H1 (cell line): ENCODE measurements at regions not wholly inside any gene's neighbourhood (a gene's known extent, or its start where the extent isn't known, plus 50 kb on each side); places are given as distances from the start of the nearest gene placed in this dataset.

Experiments
- CTCF ChIA-PET: fragments of 300-600 bp; sonication (Branson Sonifier 250); formaldehyde crosslinking; loops from one replicate; lab custom pipeline; 2021; ENCODE audit not compliant: partially characterized antibody; lab: Charles Lee
- POLR2A ChIA-PET: fragments of 300-600 bp; sonication (Branson Sonifier 250); formaldehyde crosslinking; loops from one replicate; lab custom pipeline; 2021; ENCODE audit warnings: inconsistent platforms; ENCODE audit not compliant: partially characterized antibody; lab: Charles Lee
- DNase-seq, 2 experiments: peaks; one replicate each; pipeline versions ENCODE4 v3.0.0 to v3.0.0-alpha.2; 2010 to 2022; ENCODE audit warnings: low spot score in 2 of 2, low read depth in 1 of 2, mixed read lengths in 1 of 2
- FAIRE-seq: peaks from 2 replicates; lab custom pipeline; 2011; peaks lifted over from hg19 to GRCh38; lab: Jason Lieb, UNC
- H2AFZ ChIP-seq: 2 replicates; pipeline ENCODE4 v1.8.1; 2012; ENCODE audit warnings: low read length, inconsistent platforms
- H2AK5ac ChIP-seq: 2 replicates; pipeline ENCODE4 v1.6.1; 2013; ENCODE audit warnings: low read depth, low read length
- H2BK120ac ChIP-seq: replicated peaks from 2 replicates; pipeline ENCODE3; 2013; ENCODE audit warnings: low read depth, low read length, inconsistent platforms
- H2BK12ac ChIP-seq: 2 replicates; pipeline ENCODE4 v1.6.1; 2013; ENCODE audit warnings: low read depth, low read length
- H2BK15ac ChIP-seq: 2 replicates; pipeline ENCODE4 v1.6.1; 2013; ENCODE audit warnings: low read length
- H2BK20ac ChIP-seq: 2 replicates; pipeline ENCODE4 v1.6.1; 2013; ENCODE audit warnings: low read length
- H2BK5ac ChIP-seq: 2 replicates; pipeline ENCODE4 v1.6.1; 2013; ENCODE audit warnings: low read depth, low read length
- H3K14ac ChIP-seq: 2 replicates; pipeline ENCODE4 v1.6.1; 2013; ENCODE audit warnings: inconsistent platforms; ENCODE audit not compliant: insufficient read length
- H3K18ac ChIP-seq: 2 replicates; pipeline ENCODE4 v1.6.1; 2013; ENCODE audit warnings: low read length; ENCODE audit errors: extremely low read depth
- H3K23ac ChIP-seq: 2 replicates; pipeline ENCODE4 v1.6.1; 2013; ENCODE audit warnings: inconsistent platforms; ENCODE audit not compliant: insufficient read length
- H3K23me2 ChIP-seq: 2 replicates; pipeline ENCODE4 v1.6.1; 2013; ENCODE audit warnings: low read depth, low read length
- H3K27ac ChIP-seq: 2 replicates; pipeline ENCODE4 v1.6.1; 2011; ENCODE audit warnings: low read depth, low read length, inconsistent platforms
- H3K27me3 ChIP-seq, 4 experiments: replicated peaks in 1 of 4; 1 replicate in 1 of 4; 2 replicates in 3 of 4; pipeline versions ENCODE4 v1.6.1 to v1.8.1; 2011 to 2013; ENCODE audit warnings: low read length in 3 of 4, mild to moderate bottlenecking in 3 of 4, inconsistent platforms in 2 of 4, mixed read lengths in 2 of 4, moderate library complexity in 1 of 4; ENCODE audit not compliant: control insufficient read depth in 3 of 4, insufficient read depth in 3 of 4; ENCODE audit errors: extremely low read depth in 1 of 4
- H3K36me3 ChIP-seq, 4 experiments: 2 replicates each; pipeline versions ENCODE4 v1.6.1 to v1.8.1; 2011 to 2013; ENCODE audit warnings: mild to moderate bottlenecking in 4 of 4, low read length in 3 of 4, moderate library complexity in 2 of 4, control low read depth in 1 of 4, inconsistent platforms in 1 of 4; ENCODE audit not compliant: insufficient read depth in 4 of 4, control insufficient read depth in 2 of 4
- H3K4ac ChIP-seq: replicated peaks from 2 replicates; pipeline ENCODE3; 2013; ENCODE audit warnings: low read length, low read depth, mixed read lengths, inconsistent platforms; ENCODE audit not compliant: insufficient read length
- H3K4me1 ChIP-seq, 4 experiments: replicated peaks in 1 of 4; 1 replicate in 1 of 4; 2 replicates in 3 of 4; pipeline versions ENCODE4 v1.6.1 to v1.8.1; 2011 to 2013; ENCODE audit warnings: low read length in 3 of 4, inconsistent platforms in 2 of 4, mixed read lengths in 1 of 4; ENCODE audit not compliant: insufficient read depth in 4 of 4, control insufficient read depth in 3 of 4
- H3K4me2 ChIP-seq, 2 experiments: 2 replicates each; pipeline versions ENCODE4 v1.6.1 to v1.8.1; 2011 to 2013; ENCODE audit warnings: low read depth in 2 of 2, low read length in 2 of 2, control low read depth in 1 of 2, inconsistent platforms in 1 of 2, mild to moderate bottlenecking in 1 of 2; ENCODE audit not compliant: insufficient read depth in 1 of 2
- H3K4me3 ChIP-seq, 4 experiments: fragments of 200-600, 300-600 bp in 1 of 4; sonication (generic), shearing (Covaris generic), sonication (Bioruptor Twin) in 1 of 4; 2 replicates each; pipeline versions ENCODE4 v1.5.1 to v1.8.1; 2011 to 2016; ENCODE audit warnings: low read length in 4 of 4, low read depth in 3 of 4, control low read depth in 2 of 4, inconsistent platforms in 2 of 4, mild to moderate bottlenecking in 2 of 4, mixed read lengths in 1 of 4, moderate library complexity in 1 of 4; ENCODE audit not compliant: insufficient read depth in 2 of 4; ENCODE audit errors: extremely low read depth in 1 of 4
- H3K56ac ChIP-seq: replicated peaks from 2 replicates; pipeline ENCODE3; 2013; ENCODE audit warnings: low read depth, mild to moderate bottlenecking, mixed read lengths, low read length, inconsistent platforms; ENCODE audit not compliant: insufficient read length
- H3K79me1 ChIP-seq: 2 replicates; pipeline ENCODE4 v1.6.1; 2013; ENCODE audit warnings: low read depth, low read length, control low read depth
- H3K79me2 ChIP-seq, 2 experiments: 2 replicates each; pipeline versions ENCODE4 v1.6.1 to v1.8.1; 2012 to 2013; ENCODE audit warnings: low read length in 2 of 2, mild to moderate bottlenecking in 2 of 2, inconsistent platforms in 1 of 2; ENCODE audit not compliant: insufficient read depth in 2 of 2, control insufficient read depth in 1 of 2
- H3K9ac ChIP-seq, 4 experiments: replicated peaks in 1 of 4; 1 replicate in 1 of 4; 2 replicates in 3 of 4; pipeline versions ENCODE4 v1.6.1 to v1.8.1; 2011 to 2013; ENCODE audit warnings: low read depth in 3 of 4, low read length in 3 of 4, control low read depth in 2 of 4, mild to moderate bottlenecking in 2 of 4, moderate library complexity in 2 of 4, inconsistent platforms in 1 of 4; ENCODE audit errors: extremely low read depth in 1 of 4
- H3K9me3 ChIP-seq, 2 experiments: 2 replicates each; pipeline versions ENCODE4 v1.6.1 to v1.8.1; 2012 to 2013; ENCODE audit warnings: mild to moderate bottlenecking in 2 of 2, moderate library complexity in 2 of 2, control low read depth in 1 of 2, inconsistent platforms in 1 of 2, low read depth in 1 of 2, low read length in 1 of 2, mixed read lengths in 1 of 2; ENCODE audit not compliant: insufficient read depth in 2 of 2
- H4K20me1 ChIP-seq, 2 experiments: replicated peaks in 1 of 2; 2 replicates each; pipeline versions ENCODE3 to v1.8.1; 2011 to 2013; ENCODE audit warnings: inconsistent platforms in 2 of 2, low read length in 2 of 2, mild to moderate bottlenecking in 1 of 2; ENCODE audit not compliant: insufficient read depth in 2 of 2, control insufficient read depth in 1 of 2
- H4K5ac ChIP-seq: 2 replicates; pipeline ENCODE4 v1.6.1; 2013; ENCODE audit warnings: low read length, low read depth, mixed read lengths, inconsistent platforms; ENCODE audit not compliant: insufficient read length
- H4K8ac ChIP-seq: 2 replicates; pipeline ENCODE4 v1.8.0; 2013; ENCODE audit warnings: mild to moderate bottlenecking, moderate library complexity, low read length, inconsistent platforms; ENCODE audit not compliant: insufficient read depth; ENCODE audit errors: extremely low read depth
- H4K91ac ChIP-seq: replicated peaks from 2 replicates; pipeline ENCODE3; 2013; ENCODE audit warnings: low read length, mixed read lengths, inconsistent platforms; ENCODE audit not compliant: insufficient read length
- CTBP2 ChIP-seq: IDR thresholded peaks from 2 replicates; pipeline ENCODE4 v1.7.0; 2011; ENCODE audit warnings: borderline replicate concordance, mild to moderate bottlenecking, moderate library complexity, mixed read lengths, low read length; ENCODE audit not compliant: insufficient read depth, insufficient read length
- E2F6 ChIP-seq: IDR thresholded peaks from 2 replicates; pipeline ENCODE4 v1.6.1; 2012; ENCODE audit warnings: inconsistent platforms
- EZH2 ChIP-seq: fragments of 200-600 bp; sonication (generic); IDR thresholded peaks from 2 replicates; pipeline ENCODE4 v1.7.1; 2012; ENCODE audit warnings: low read depth, mild to moderate bottlenecking, moderate library complexity, low read length, inconsistent platforms; ENCODE audit not compliant: severe bottlenecking
- FOSL1 ChIP-seq: IDR thresholded peaks from 2 replicates; pipeline ENCODE4 v1.6.1; 2011; ENCODE audit warnings: mild to moderate bottlenecking, low read depth, low read length, moderate library complexity; ENCODE audit not compliant: insufficient read depth
- NRF1 ChIP-seq: IDR thresholded peaks from 2 replicates; pipeline ENCODE4 v1.6.1; 2011; ENCODE audit warnings: mild to moderate bottlenecking, low read depth, low read length, improper control_type of control experiment
- PHF8 ChIP-seq: fragments of 200-600 bp; sonication (generic); conservative IDR thresholded peaks from 2 replicates; pipeline ENCODE4 v1.7.1; 2012; ENCODE audit warnings: low read depth, mild to moderate bottlenecking, inconsistent platforms, low read length, moderate library complexity
- RAD21 ChIP-seq, 2 experiments: IDR thresholded peaks in 1 of 2; conservative IDR thresholded peaks in 1 of 2; 2 replicates each; pipeline ENCODE4 v1.6.1; 2011; ENCODE audit warnings: low read depth in 2 of 2, low read length in 2 of 2, improper control_type of control experiment in 1 of 2, inconsistent platforms in 1 of 2, mild to moderate bottlenecking in 1 of 2, moderate library complexity in 1 of 2
- RXRA ChIP-seq: IDR thresholded peaks from 2 replicates; pipeline ENCODE4 v1.6.1; 2011; ENCODE audit warnings: low read depth, mild to moderate bottlenecking, low read length, moderate library complexity; ENCODE audit not compliant: insufficient read depth
- SIRT6 ChIP-seq: IDR thresholded peaks from one replicate; pipeline ENCODE4 v1.7.1; 2012; ENCODE audit warnings: low read length, inconsistent platforms
- SUZ12 ChIP-seq: fragments of 200-600 bp; sonication (generic); IDR thresholded peaks from 2 replicates; pipeline ENCODE4 v1.6.1; 2012; ENCODE audit warnings: mild to moderate bottlenecking, inconsistent platforms, low read length, moderate library complexity, mixed read lengths
- TEAD4 ChIP-seq: IDR thresholded peaks from 2 replicates; pipeline ENCODE4 v1.6.1; 2012; ENCODE audit warnings: low read depth, low read length, inconsistent platforms, mixed read lengths
- USF2 ChIP-seq: IDR thresholded peaks from 2 replicates; pipeline ENCODE4 v1.6.1; 2011; ENCODE audit warnings: low read length, improper control_type of control experiment
- WGBS, 2 experiments: shearing (Covaris generic) in 1 of 2; methylation state at CpG; one replicate each; pipeline versions ENCODE4 v1.1.6 to v1.1.7; 2013 to 2015; ENCODE audit warnings: low lambda C conversion rate in 2 of 2, mixed read lengths in 2 of 2, inconsistent platforms in 1 of 2, low coverage in 1 of 2, missing lambda C conversion rate in 1 of 2; ENCODE audit not compliant: insufficient replicate concordance in 2 of 2, insufficient coverage in 1 of 2, insufficient read length in 1 of 2; ENCODE audit errors: extremely low coverage in 1 of 2, missing lambda C conversion rate in 1 of 2; 5-methylcytosine and 5-hydroxymethylcytosine counted together

GRCh38 chr21:35469498-35469897 lies 420.4 kb upstream of the RUNX1 start:
- FAIRE-seq (no peak), DNase-seq (no peak)
- Histone ChIP-seq H3K36me3 (no peaks in the 10 kb centered on the region), H3K4me1 (peaks cover 4 to 17% (median 11%) of the 10 kb centered on the region in 4 experiments; a peak in 6 of 7 replicates), H3K79me2 (no peaks in the 10 kb centered on the region), H2BK12ac (peak overlapping the region; percentile 22; the same call in 1 of the 2 replicates), H3K27ac (no peak overlapping the region), H2BK20ac (no peak overlapping the region), H4K8ac (no peak overlapping the region), H2BK15ac (no peak overlapping the region), H2AK5ac (no peak overlapping the region), H4K5ac (no peak overlapping the region), H4K20me1 (no peaks in the 10 kb centered on the region), H4K91ac (no peak overlapping the region), H3K4ac (peak overlapping the region; percentile 47), H3K27me3 (no peaks in the 10 kb centered on the region), H3K18ac (no peak overlapping the region), H3K4me3 (no peak overlapping the region), H3K14ac (no peak overlapping the region), H3K79me1 (no peaks in the 10 kb centered on the region), H2BK120ac (no peak overlapping the region), H3K4me2 (peak overlapping the region in 1 of 2 experiments; percentile 80; a peak in 1 of 4 replicates), H3K23me2 (no peaks in the 10 kb centered on the region; the same call in 1 of the 2 replicates), H3K9me3 (no peaks in the 10 kb centered on the region), H2AFZ (no peak overlapping the region), H2BK5ac (peak overlapping the region; percentile 45; the same call in 1 of the 2 replicates), H3K9ac (no peak overlapping the region), H3K56ac (no peak overlapping the region), H3K23ac (no peak overlapping the region)
- 83% methylated on average over 1 of the region's 1 CpG; no CpG with 5 or more reads in 1 of the 2 experiments for WGBS, 2 experiments
- POLR2A ChIA-PET = no interaction called here
- CTCF ChIA-PET = interaction anchor here (1.1 kb wide), 1 partner anchor 39 kb away, joined by 3 read pairs; no protein-coding TSS in a partner anchor
- no peak for TF ChIP-seq SUZ12
- no peak for TF ChIP-seq CTBP2
- TF ChIP-seq E2F6 = no peak
- no peak for TF ChIP-seq RAD21 (IDR thresholded peaks at IDR 0.05 in 1 of 2, conservative IDR thresholded peaks at IDR 0.05 in 1 of 2; ENCODE audit: low read depth in 2 of 2, low read length in 2 of 2)
- no peak for TF ChIP-seq SIRT6
- no peak for TF ChIP-seq RXRA
- no peak for TF ChIP-seq TEAD4
- no peak for TF ChIP-seq NRF1
- TF ChIP-seq EZH2 = no peak
- TF ChIP-seq PHF8 = no peak
- TF ChIP-seq USF2 = no peak
- TF ChIP-seq FOSL1 = no peak
